IPS-18a (cell line): ENCODE measurements at regions not wholly inside any gene's neighbourhood (a gene's known extent, or its start where the extent isn't known, plus 50 kb on each side); places are given as distances from the start of the nearest gene placed in this dataset.
"Not testable (repeated sequence)": the region's sequence is repeated elsewhere in the genome, so short reads cannot be mapped to it uniquely, and the experiment has no call there.

ENCODE experiments used
- H3K27ac ChIP-seq: one replicate; pipeline ENCODE4 v1.5.1; 2013; ENCODE audit warnings: low read length
- H3K27me3 ChIP-seq: one replicate; pipeline ENCODE4 v1.6.1; 2013; ENCODE audit warnings: mild to moderate bottlenecking, low read length; ENCODE audit not compliant: control insufficient read depth, insufficient read depth
- H3K36me3 ChIP-seq: one replicate; pipeline ENCODE4 v1.6.1; 2013; ENCODE audit warnings: low read depth, low read length; ENCODE audit not compliant: control insufficient read depth
- H3K4me1 ChIP-seq: one replicate; pipeline ENCODE4 v1.6.1; 2013; ENCODE audit warnings: low read depth, low read length; ENCODE audit not compliant: control insufficient read depth
- H3K4me3 ChIP-seq: one replicate; pipeline ENCODE4 v1.5.1; 2013; ENCODE audit warnings: low read length
- H3K9ac ChIP-seq: one replicate; pipeline ENCODE4 v1.6.1; 2013; ENCODE audit warnings: mild to moderate bottlenecking, low read length, moderate library complexity
- H3K9me3 ChIP-seq: one replicate; pipeline ENCODE4 v1.6.1; 2013; ENCODE audit warnings: low read depth, low read length; ENCODE audit not compliant: control insufficient read depth

DNA sequence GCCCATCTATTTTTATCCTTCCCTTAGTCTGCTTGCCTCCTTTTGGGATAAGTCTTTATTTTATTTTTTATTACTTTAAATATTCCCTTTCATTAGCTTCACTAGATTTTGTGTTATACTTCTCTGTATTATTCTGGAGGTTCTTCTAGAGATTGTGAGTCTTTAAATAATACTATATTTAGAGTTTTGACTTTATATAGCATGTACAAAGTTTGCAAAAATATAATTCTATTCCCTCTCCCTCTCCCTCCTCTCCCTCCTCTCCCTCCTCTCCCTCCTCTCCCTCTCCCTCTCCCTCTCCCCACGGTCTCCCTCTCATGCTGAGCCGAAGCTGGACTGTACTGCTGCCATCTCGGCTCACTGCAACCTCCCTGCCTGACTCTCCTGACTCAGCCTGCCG is 298.5 kb upstream of the DYNLRB2 start:
- H3K36me3 ChIP-seq, H3K4me1 ChIP-seq, H3K27ac ChIP-seq, H3K9me3 ChIP-seq, H3K9ac ChIP-seq, H3K4me3 ChIP-seq, H3K27me3 ChIP-seq: not testable (repeated sequence)

DNA sequence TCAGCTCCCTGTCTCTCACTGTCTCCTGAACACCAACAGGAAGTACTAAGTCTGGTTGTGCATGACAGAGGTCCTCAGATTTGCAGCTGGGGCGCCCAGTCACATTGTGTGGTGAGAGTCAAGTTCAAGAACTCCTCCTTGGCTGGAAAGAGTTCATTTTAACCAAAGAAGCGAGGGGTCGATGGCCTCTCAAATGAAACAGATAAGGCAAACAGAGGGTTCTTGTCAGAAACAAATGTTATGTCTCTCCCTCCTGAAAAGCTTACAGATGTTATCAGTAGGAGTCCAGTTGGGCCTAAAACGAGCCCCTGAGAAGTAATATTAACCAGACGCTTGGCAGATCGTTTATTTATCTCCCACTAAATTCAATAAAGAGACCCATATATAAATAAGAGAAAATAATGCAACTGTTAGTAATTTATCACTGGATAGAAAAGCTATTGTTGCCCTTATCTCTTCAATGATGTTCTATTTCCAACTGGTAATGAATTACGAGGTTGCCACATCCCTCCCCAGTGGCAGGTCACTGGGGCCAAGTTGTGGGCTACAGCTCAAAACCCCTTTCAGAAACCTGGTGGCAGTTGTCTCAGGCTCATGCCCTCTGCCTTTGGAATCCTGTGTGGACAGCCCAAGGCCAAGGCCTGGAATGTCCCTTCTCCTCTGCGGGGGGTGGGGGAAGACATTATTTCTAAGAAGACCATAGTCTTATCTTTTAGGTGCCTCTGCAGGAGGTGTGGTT is 307.5 kb upstream of the DYNLRB2 start:
- no peak overlapping the region for H3K4me3 ChIP-seq
- H3K27me3 ChIP-seq: no peaks in the 10 kb centered on the region
- H3K9me3 ChIP-seq: no peaks in the 10 kb centered on the region
- H3K9ac ChIP-seq: no peak overlapping the region
- H3K36me3 ChIP-seq: no peaks in the 10 kb centered on the region
- H3K4me1 ChIP-seq: no peaks in the 10 kb centered on the region
- H3K27ac ChIP-seq: no peak overlapping the region

DNA sequence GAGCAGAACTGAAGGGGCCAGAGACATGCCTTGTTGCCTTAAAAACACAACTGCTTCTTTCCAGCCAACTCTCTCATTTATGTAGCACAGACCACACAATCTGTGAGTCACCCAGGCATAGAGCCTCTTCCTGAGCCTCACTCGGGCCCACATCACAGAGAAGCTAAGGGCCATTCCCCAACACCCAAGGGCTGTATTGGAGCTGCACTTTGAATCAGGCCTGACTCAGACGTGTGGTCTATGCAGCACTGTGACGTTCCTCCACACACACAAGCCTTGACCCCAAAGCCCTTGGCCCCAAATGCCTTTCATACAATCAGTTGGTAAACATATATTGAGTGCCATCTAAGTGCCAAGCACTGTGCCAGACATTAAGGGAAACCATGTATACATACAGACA is 308.9 kb upstream of the DYNLRB2 start:
- Histone ChIP-seq H3K4me3 (no peak overlapping the region), H3K27ac (no peak overlapping the region), H3K9me3 (no peaks in the 10 kb centered on the region), H3K27me3 (no peaks in the 10 kb centered on the region), H3K4me1 (no peaks in the 10 kb centered on the region), H3K9ac (no peak overlapping the region), H3K36me3 (no peaks in the 10 kb centered on the region)

DNA sequence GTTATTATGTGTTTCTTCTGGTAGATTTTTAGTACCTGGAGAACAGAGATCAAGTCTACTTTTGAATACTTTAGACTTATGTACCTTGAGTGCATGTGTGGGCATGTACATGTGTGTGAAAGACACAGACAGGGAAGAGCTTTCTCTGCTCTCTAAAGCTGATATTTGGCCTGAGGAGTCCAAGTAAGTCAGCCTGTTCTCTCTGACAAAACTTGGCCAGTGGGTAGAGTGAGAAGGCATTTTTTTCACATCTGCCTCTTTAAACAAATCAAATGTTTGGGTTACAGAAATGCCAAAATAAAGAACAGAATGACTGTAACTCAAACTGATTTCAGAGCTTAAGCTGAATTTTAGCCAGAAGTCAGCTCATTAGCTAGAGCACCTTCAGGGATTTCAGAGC is 309.7 kb upstream of the DYNLRB2 start:
- H3K36me3 ChIP-seq: no peaks in the 10 kb centered on the region
- no peak overlapping the region for H3K9ac ChIP-seq
- no peaks in the 10 kb centered on the region for H3K27me3 ChIP-seq
- H3K9me3 ChIP-seq: no peaks in the 10 kb centered on the region
- H3K27ac ChIP-seq: no peak overlapping the region
- no peak overlapping the region for H3K4me3 ChIP-seq
- H3K4me1 ChIP-seq: no peaks in the 10 kb centered on the region

DNA sequence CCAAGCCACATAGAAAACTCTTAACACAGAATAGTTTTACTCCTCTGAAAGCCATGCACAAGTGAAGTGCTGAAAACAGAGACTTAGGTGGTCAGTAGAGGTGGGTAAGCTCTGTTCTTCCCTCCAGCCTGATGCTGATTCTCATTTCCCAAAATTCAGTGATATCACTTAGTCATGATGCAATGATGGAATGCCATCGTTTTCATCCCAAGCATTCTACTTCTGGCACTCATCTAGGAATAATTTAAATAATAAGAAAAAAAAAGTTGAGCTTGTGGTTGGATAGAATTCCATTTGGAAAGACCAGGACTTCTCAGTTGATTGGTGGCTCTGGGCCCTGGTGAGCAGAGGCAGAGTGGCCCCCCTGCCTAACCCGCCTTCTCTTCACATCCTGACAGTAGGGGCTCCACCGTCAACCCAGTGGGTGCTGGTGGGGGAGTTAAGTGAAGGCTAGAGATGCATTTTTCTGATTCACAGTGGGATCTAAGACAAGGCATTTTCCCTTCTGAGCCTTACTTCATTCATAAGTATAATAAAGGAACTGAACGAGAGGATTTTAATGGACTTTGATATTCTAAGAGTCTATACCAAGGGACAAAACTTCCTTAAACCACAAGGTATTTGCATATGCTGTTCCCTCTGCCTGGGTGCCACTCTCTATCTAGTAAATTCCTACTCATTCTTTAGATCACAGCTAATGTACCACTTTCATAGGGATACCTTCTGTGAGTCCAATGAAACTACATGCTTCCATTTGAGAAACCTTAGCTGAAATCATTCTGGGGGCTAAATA is 310.3 kb upstream of the DYNLRB2 start:
- Histone ChIP-seq H3K36me3 (no peaks in the 10 kb centered on the region), H3K27me3 (no peaks in the 10 kb centered on the region), H3K9ac (no peak overlapping the region), H3K9me3 (no peaks in the 10 kb centered on the region), H3K4me3 (no peak overlapping the region), H3K27ac (no peak overlapping the region), H3K4me1 (no peaks in the 10 kb centered on the region)

DNA sequence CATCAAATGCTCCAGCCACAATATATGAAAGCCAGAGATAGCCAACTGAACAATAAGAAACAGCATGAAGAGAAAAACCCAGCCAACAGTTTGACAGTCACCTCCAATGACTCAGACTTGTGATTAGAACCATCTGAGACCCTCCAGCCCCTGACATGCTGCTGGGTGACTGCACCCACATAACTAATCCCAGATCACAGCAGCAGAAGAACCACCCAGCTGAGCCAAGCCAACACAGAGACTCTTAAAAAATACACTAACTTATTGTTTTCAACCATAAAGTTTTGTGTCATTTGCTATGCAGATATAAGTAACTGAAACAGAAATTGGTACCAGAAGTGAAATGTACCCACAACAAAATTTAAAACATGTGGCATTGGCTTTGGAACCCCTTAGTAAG is 314.3 kb upstream of the DYNLRB2 start:
- Histone ChIP-seq H3K9ac (no peak overlapping the region), H3K27ac (no peak overlapping the region), H3K36me3 (no peaks in the 10 kb centered on the region), H3K4me1 (no peaks in the 10 kb centered on the region), H3K9me3 (no peaks in the 10 kb centered on the region), H3K27me3 (no peaks in the 10 kb centered on the region), H3K4me3 (no peak overlapping the region)

DNA sequence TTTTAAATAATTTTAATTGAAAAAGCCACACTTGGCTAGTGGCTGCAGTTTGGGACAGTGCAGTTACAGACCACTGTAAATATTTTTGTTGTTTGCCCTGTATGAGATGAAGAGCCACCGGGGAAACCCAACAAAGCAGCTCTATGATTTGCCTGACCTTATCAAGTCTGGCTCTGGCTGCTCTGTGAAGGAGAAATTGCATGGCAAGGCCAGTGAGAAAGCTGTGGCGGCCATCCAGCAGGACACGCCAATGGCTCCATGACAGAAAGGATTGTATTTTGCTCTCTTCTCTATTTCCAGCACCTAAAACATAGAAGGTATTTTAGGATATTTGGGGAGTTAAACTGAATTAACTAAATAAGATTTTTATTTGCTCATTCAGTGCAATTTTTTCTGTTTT is 330.0 kb upstream of the DYNLRB2 start:
- H3K27me3 ChIP-seq: no peaks in the 10 kb centered on the region
- no peak overlapping the region for H3K4me3 ChIP-seq
- no peaks in the 10 kb centered on the region for H3K36me3 ChIP-seq
- H3K4me1 ChIP-seq: no peaks in the 10 kb centered on the region
- H3K9me3 ChIP-seq: no peaks in the 10 kb centered on the region
- no peak overlapping the region for H3K27ac ChIP-seq
- H3K9ac ChIP-seq: no peak overlapping the region

DNA sequence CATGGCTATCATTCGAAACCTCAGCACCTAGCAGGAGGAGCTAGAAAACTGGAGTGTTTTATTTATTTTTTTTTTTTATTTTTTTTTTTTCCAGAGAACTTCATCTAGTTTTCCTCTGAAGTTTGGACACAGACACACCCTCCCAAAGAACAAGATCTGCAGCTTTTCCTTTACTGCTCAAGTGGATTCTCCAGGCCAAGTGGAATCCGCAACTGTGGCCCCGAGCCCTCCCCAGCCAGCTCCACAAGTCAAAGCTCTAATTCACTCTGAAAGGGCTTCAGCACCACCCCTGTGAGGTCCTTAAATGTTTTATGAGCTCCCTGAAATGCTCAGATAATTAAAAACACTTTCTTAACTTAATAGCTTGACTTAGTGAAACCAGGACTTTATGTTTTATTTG is 332.1 kb upstream of the DYNLRB2 start:
- Histone ChIP-seq H3K4me3 (no peak overlapping the region), H3K27ac (no peak overlapping the region), H3K4me1 (no peaks in the 10 kb centered on the region), H3K36me3 (no peaks in the 10 kb centered on the region), H3K9me3 (no peaks in the 10 kb centered on the region), H3K9ac (no peak overlapping the region), H3K27me3 (no peaks in the 10 kb centered on the region)

DNA sequence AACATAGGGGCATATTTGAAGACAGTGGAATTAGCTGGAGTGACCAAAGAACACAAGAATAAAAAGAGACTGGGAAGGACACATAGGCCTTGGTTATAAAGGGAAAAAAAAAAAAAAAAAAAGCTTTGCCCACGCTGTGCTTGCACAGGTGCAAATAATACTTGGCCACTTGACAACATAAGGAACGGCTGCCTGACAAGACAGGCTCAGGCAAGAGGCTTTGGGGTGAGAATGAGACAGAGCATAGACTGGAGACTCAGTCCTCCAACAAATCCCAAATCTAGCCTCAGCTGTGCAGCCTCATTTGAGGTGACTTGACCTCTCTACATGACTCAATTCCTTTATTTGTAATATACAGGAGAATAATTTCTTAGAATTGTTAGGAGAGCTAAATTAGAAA is 332.8 kb upstream of the DYNLRB2 start:
- H3K4me3 ChIP-seq: no peak overlapping the region
- H3K27ac ChIP-seq: no peak overlapping the region
- H3K36me3 ChIP-seq: no peaks in the 10 kb centered on the region
- H3K4me1 ChIP-seq: no peaks in the 10 kb centered on the region
- H3K9me3 ChIP-seq: no peaks in the 10 kb centered on the region
- no peaks in the 10 kb centered on the region for H3K27me3 ChIP-seq
- no peak overlapping the region for H3K9ac ChIP-seq

DNA sequence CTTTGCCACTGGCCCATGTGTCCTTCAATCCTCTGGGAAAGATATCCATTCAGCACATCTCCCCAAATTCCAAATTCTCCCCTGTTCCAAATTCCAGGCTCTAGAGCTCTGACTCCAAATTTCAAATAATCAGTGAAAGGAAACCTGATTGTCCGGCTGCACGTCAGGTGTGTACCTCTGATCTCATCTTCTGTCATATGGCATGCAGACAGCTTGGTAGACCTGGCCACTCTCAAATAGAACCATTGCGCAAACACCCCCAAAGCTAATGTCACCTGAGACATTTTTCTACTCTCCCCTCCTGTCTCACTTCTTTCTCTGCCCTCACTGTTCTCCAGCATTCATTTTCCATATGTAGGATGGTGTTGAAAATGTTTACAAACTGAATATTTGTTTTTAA is 337.0 kb upstream of the DYNLRB2 start:
- Histone ChIP-seq H3K27ac (no peak overlapping the region), H3K4me3 (no peak overlapping the region), H3K9ac (no peak overlapping the region), H3K36me3 (no peaks in the 10 kb centered on the region), H3K27me3 (no peaks in the 10 kb centered on the region), H3K9me3 (no peaks in the 10 kb centered on the region), H3K4me1 (no peaks in the 10 kb centered on the region)

DNA sequence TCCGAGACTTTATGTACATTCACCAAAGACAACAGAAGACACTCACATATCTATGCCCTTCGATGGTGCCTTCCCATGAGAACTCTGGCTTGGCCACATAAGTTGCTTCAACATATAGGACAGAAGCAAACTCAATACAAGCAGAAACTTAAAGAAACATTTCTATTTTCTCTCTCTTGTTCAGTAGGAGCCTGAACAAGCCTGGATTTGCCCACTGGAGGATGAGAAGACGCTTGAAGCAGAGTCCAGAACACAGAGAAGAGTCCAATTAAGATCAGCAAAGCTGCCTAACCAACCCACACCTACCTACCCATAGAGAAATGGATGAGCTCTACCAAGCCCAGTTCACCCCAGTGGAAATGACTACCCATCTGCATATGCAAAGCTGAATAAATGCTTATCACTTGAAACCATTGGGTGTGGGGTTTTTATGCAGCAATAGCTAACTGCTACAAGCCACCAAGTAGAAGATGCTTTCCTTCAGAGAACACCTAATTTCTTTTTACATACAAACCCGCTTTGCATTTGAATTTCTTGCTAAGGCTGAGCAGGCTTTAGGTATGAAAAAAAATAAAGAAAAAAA is 337.9 kb upstream of the DYNLRB2 start:
- Histone ChIP-seq H3K9ac (no peak overlapping the region), H3K36me3 (no peaks in the 10 kb centered on the region)

DNA sequence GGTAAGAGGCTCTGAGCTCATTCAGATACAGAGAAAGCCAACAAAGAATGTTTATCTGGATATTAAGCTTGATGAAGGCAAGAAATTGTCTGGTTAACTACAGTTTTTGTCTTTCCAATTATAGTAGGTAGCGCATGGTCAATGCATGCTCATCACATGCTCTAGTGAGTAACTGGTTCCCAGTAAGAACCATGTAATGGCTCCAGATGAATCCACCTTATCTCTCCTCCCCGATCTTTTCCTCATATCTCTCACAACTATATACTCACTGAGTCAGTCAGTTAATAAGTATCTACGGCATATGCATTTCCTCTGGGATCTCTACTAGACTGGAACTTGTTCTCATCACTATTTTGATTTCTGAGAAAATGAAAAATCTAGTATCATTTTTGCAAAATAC is 340.7 kb upstream of the DYNLRB2 start:
- no peak overlapping the region for H3K4me3 ChIP-seq
- H3K9ac ChIP-seq: no peak overlapping the region
- no peaks in the 10 kb centered on the region for H3K36me3 ChIP-seq
- H3K27me3 ChIP-seq: no peaks in the 10 kb centered on the region
- no peaks in the 10 kb centered on the region for H3K9me3 ChIP-seq
- H3K4me1 ChIP-seq: no peaks in the 10 kb centered on the region
- no peak overlapping the region for H3K27ac ChIP-seq

More for the DNA sequence above, 337.9 kb upstream of the DYNLRB2 start:
- Histone ChIP-seq H3K9me3 (no peaks in the 10 kb centered on the region), H3K27ac (no peak overlapping the region), H3K27me3 (no peaks in the 10 kb centered on the region), H3K4me1 (no peaks in the 10 kb centered on the region), H3K4me3 (no peak overlapping the region)
